HFFc6 (cell line): ENCODE measurements at regions not wholly inside any gene's neighbourhood (a gene's known extent, or its start where the extent isn't known, plus 50 kb on each side); places are given as distances from the start of the nearest gene placed in this dataset.

ENCODE experiments used
- DNase-seq: peaks from one replicate; pipeline ENCODE4 v3.0.0-alpha.2; 2018
- H3K27ac Mint-ChIP-seq: 2 replicates; pipeline ENCODE4 v1.8.0; 2020; ENCODE audit warnings: mild to moderate bottlenecking, mixed read lengths
- H3K27me3 Mint-ChIP-seq: 2 replicates; pipeline ENCODE4 v1.8.0; 2021; ENCODE audit warnings: mild to moderate bottlenecking, moderate library complexity, mixed read lengths; ENCODE audit not compliant: insufficient read depth
- H3K36me3 Mint-ChIP-seq: 2 replicates; pipeline ENCODE4 v1.8.0; 2021; ENCODE audit warnings: low read depth, mixed read lengths
- H3K4me1 Mint-ChIP-seq: 2 replicates; pipeline ENCODE4 v1.8.0; 2020; ENCODE audit warnings: low read depth, mixed read lengths
- H3K4me3 Mint-ChIP-seq: 2 replicates; pipeline ENCODE4 v1.8.0; 2020; ENCODE audit warnings: mild to moderate bottlenecking, moderate library complexity, mixed read lengths
- H3K9me3 Mint-ChIP-seq: 2 replicates; pipeline ENCODE4 v1.8.0; 2020; ENCODE audit warnings: mild to moderate bottlenecking, mixed read lengths
- CTCF ChIP-seq: fragments of 200-600 bp; sonication (generic); IDR thresholded peaks from 2 replicates; pipeline ENCODE4 v1.5.0; 2021; ENCODE audit warnings: antibody characterized with exemption, mild to moderate bottlenecking

GRCh38 chr1:100791586-100791985 is 72.0 kb downstream of the VCAM1 start:
- H3K9me3 Mint-ChIP-seq: no peaks in the 10 kb centered on the region
- no peak overlapping the region for H3K4me3 Mint-ChIP-seq
- no peaks in the 10 kb centered on the region for H3K36me3 Mint-ChIP-seq
- no peak overlapping the region for H3K27ac Mint-ChIP-seq
- no peak for DNase-seq
- peaks cover 6% of the 10 kb centered on the region for H3K27me3 Mint-ChIP-seq
- H3K4me1 Mint-ChIP-seq: no peaks in the 10 kb centered on the region
- no peak for TF ChIP-seq CTCF

- peaks cover 3% of the 10 kb centered on the region for H3K27me3 Mint-ChIP-seq
- no peak overlapping the region for H3K4me3 Mint-ChIP-seq
- TF ChIP-seq CTCF: no peak
- H3K4me1 Mint-ChIP-seq: no peaks in the 10 kb centered on the region
- H3K27ac Mint-ChIP-seq: no peak overlapping the region
- H3K36me3 Mint-ChIP-seq: no peaks in the 10 kb centered on the region
- DNase-seq: no peak
- H3K9me3 Mint-ChIP-seq: no peaks in the 10 kb centered on the region; the same call in 1 of the 2 replicates
These were observed 74.1 kb downstream of the VCAM1 start for GRCh38 chr1:100793659-100794058.

- H3K4me3 Mint-ChIP-seq: no peak overlapping the region
- H3K36me3 Mint-ChIP-seq: no peaks in the 10 kb centered on the region
- H3K4me1 Mint-ChIP-seq: no peaks in the 10 kb centered on the region
- H3K9me3 Mint-ChIP-seq: no peaks in the 10 kb centered on the region; the same call in 1 of the 2 replicates
- no peak overlapping the region for H3K27ac Mint-ChIP-seq
- no peak for DNase-seq
- TF ChIP-seq CTCF: no peak
- H3K27me3 Mint-ChIP-seq: peaks cover 3% of the 10 kb centered on the region
These were observed 75.5 kb downstream of the VCAM1 start for GRCh38 chr1:100794748-100795645.

DNA sequence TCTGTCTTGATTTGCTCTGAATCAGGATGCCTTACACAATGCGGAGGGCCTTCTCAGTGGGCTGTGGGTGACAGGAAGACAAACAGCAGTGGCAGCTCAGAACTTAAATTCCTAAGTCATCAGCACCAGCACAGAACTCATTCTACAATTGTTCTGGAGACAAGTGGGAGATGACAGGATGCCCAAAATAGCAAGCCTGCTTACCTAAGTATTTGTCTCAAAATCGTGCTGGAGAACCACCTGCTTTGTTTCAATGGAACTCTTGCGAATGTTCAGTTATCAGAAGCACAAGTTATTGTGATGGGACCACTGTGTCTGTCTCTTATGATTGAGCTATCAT is 76.1 kb downstream of the VCAM1 start:
- H3K36me3 Mint-ChIP-seq: peaks cover 3% of the 10 kb centered on the region; the same call in 1 of the 2 replicates
- H3K4me3 Mint-ChIP-seq: no peak overlapping the region
- no peaks in the 10 kb centered on the region for H3K4me1 Mint-ChIP-seq
- H3K27ac Mint-ChIP-seq: no peak overlapping the region
- H3K9me3 Mint-ChIP-seq: peaks cover 4% of the 10 kb centered on the region
- peaks cover 3% of the 10 kb centered on the region for H3K27me3 Mint-ChIP-seq
- DNase-seq: no peak
- no peak for TF ChIP-seq CTCF

- no peak for TF ChIP-seq CTCF
- no peak for DNase-seq
- H3K4me1 Mint-ChIP-seq: no peaks in the 10 kb centered on the region
- peaks cover 6% of the 10 kb centered on the region for H3K9me3 Mint-ChIP-seq
- H3K27me3 Mint-ChIP-seq: peaks cover 3% of the 10 kb centered on the region
- peaks cover 3% of the 10 kb centered on the region; the same call in 1 of the 2 replicates for H3K36me3 Mint-ChIP-seq
- no peak overlapping the region for H3K27ac Mint-ChIP-seq
- no peak overlapping the region for H3K4me3 Mint-ChIP-seq
These were observed 76.5 kb downstream of the VCAM1 start for GRCh38 chr1:100796046-100796445.
